ENCODE measurements at regions not wholly inside any gene's neighbourhood (a gene's known extent, or its start where the extent isn't known, plus 50 kb on each side); places are given as distances from the start of the nearest gene placed in this dataset.

DNA sequence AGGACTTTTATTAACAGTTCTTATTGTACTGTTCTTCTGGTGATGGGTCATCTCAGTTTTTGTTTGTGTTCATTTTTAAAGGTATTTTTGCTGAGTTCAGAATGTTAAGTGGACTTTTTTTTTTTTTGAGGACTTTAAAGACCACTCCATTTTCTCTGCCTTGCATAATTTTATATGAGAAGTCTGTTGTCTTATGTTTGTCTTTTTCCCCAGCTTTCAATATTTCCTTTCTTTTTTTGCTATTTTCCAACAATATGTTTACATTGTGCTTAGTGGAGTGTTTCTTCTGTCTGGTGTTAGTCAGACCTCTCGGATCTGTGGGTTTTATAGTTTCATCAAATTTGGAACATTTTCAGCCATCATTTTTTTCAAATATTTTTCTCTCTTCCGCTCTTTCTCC lies 290.0 kb upstream of the TNRC6C start:
- Histone ChIP-seq H3K27ac (ENCODE audit: extremely low read depth, low read depth, low read length) (no peak overlapping the region), H3K79me2 (ENCODE audit: control insufficient read depth, insufficient read depth, low read length) (no peaks in the 10 kb centered on the region), H3K36me3 (ENCODE audit: control insufficient read depth, insufficient read depth, low read length) (no peaks in the 10 kb centered on the region), H3K4me1 (replicated peaks in 1 of 2; ENCODE audit: control insufficient read depth in 2 of 2, insufficient read depth in 2 of 2, low read length in 2 of 2) (no peaks in the 10 kb centered on the region), H3K9me3 (replicated peaks; ENCODE audit: control insufficient read depth, insufficient read depth, low read depth, low read length) (no peaks in the 10 kb centered on the region), H3K4me2 (ENCODE audit: insufficient read depth, low read length) (no peak overlapping the region), H4K20me1 (replicated peaks; ENCODE audit: control insufficient read depth, insufficient read depth, low read length) (no peaks in the 10 kb centered on the region), H3K27me3 (ENCODE audit: control insufficient read depth in 2 of 2, insufficient read depth in 2 of 2, low read length in 2 of 2) (peaks cover 0 to 2% of the 10 kb centered on the region in 2 experiments; a peak in 1 of 5 replicates), H2AFZ (ENCODE audit: low read depth, low read length) (no peak overlapping the region), H3K9ac (ENCODE audit: insufficient read depth in 1 of 2, low read depth in 2 of 2, low read length in 2 of 2) (no peak overlapping the region), H3K4me3 (no peak overlapping the region), H3K9me1 (ENCODE audit: control insufficient read depth, insufficient read depth, low read length) (no peaks in the 10 kb centered on the region)
- CTCF ChIA-PET (ENCODE audit: low intra/inter-chr PET ratio): no interaction called here
- ATAC-seq: no peak
- intact Hi-C loops (cut with micrococcal nuclease) (no loop called here), in situ Hi-C loops (cut with MboI) (no loop called here)
- FAIRE-seq: no peak
- no TSS peak for BruUV-seq (replicated peaks)
- POLR2A ChIA-PET: no interaction called here
- DNase-seq (ENCODE audit: extremely low read depth in 1 of 4, low spot score in 3 of 4): no peak
- WGBS (ENCODE audit: insufficient coverage, low coverage, missing lambda C conversion rate): 0% methylated on average over 2 of the region's 2 CpGs
- no peak for TF ChIP-seq CHD4 (IDR thresholded peaks at IDR 0.05; ENCODE audit: insufficient read depth, insufficient replicate concordance, low read depth, low read length, poor library complexity, severe bottlenecking)
- TF ChIP-seq, protein P1, sequence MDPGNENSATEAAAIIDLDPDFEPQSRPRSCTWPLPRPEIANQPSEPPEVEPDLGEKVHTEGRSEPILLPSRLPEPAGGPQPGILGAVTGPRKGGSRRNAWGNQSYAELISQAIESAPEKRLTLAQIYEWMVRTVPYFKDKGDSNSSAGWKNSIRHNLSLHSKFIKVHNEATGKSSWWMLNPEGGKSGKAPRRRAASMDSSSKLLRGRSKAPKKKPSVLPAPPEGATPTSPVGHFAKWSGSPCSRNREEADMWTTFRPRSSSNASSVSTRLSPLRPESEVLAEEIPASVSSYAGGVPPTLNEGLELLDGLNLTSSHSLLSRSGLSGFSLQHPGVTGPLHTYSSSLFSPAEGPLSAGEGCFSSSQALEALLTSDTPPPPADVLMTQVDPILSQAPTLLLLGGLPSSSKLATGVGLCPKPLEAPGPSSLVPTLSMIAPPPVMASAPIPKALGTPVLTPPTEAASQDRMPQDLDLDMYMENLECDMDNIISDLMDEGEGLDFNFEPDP (CRISPR knock-in tag; IDR thresholded peaks at IDR 0.05): no peak
- TF ChIP-seq MEF2D (tag; conservative IDR thresholded peaks at IDR 0.05; ENCODE audit: low read depth): no peak
- no peak for TF ChIP-seq HDAC8 (tag; IDR thresholded peaks at IDR 0.05)
- TF ChIP-seq CLOCK (CRISPR knock-in tag; IDR thresholded peaks at IDR 0.05; ENCODE audit: borderline replicate concordance): no peak
- no peak for TF ChIP-seq NR0B1 (IDR thresholded peaks at IDR 0.05; ENCODE audit: partially characterized antibody)
- no peak for TF ChIP-seq IRF2 (CRISPR knock-in tag; IDR thresholded peaks at IDR 0.05)
- TF ChIP-seq SMARCE1 (IDR thresholded peaks at IDR 0.05): no peak
- no peak for TF ChIP-seq FOXA1 (IDR thresholded peaks at IDR 0.05; ENCODE audit: borderline replicate concordance)
- TF ChIP-seq GATA2 (CRISPR knock-in tag; IDR thresholded peaks at IDR 0.05): no peak
- no peak for TF ChIP-seq MTA2 (IDR thresholded peaks at IDR 0.05; ENCODE audit: low read depth)
- no peak for TF ChIP-seq HBP1 (CRISPR knock-in tag; IDR thresholded peaks at IDR 0.05)
- no peak for TF ChIP-seq HNRNPUL1 (IDR thresholded peaks at IDR 0.05; ENCODE audit: low read length)
- no peak for TF ChIP-seq ZFX (CRISPR knock-in tag; IDR thresholded peaks at IDR 0.05)
- TF ChIP-seq ZFP91 (CRISPR knock-in tag; IDR thresholded peaks at IDR 0.05): no peak
